HG02588 (cell line): ENCODE measurements at regions not wholly inside any gene's neighbourhood (a gene's known extent, or its start where the extent isn't known, plus 50 kb on each side); places are given as distances from the start of the nearest gene placed in this dataset.

Experiments
- ATAC-seq: cut with Tn5 transposase; IDR thresholded peaks from one replicate; pipeline ENCODE4 v1.9.1; 2021; ENCODE audit warnings: mild to moderate bottlenecking, moderate library complexity; ENCODE audit not compliant: unreplicated experiment

- no peak for ATAC-seq
Observed at GRCh38 chr13:99828123-99828522, 143.4 kb downstream of the ZIC5 start.

GRCh38 chr13:99827011-99827772, 144.4 kb downstream of the ZIC5 start:
- ATAC-seq = no peak

- no peak for ATAC-seq
Observed at GRCh38 chr13:99823961-99824360, 147.6 kb downstream of the ZIC5 start.

GRCh38 chr13:99822820-99823219, 148.7 kb downstream of the ZIC5 start:
- ATAC-seq = no peak

GRCh38 chr13:99821741-99822140, 149.8 kb downstream of the ZIC5 start:
- no peak for ATAC-seq

GRCh38 chr13:99819967-99820366, 151.6 kb downstream of the ZIC5 start:
- no peak for ATAC-seq

- no peak for ATAC-seq
Observed at GRCh38 chr13:99816321-99816720, 155.2 kb downstream of the ZIC5 start.

- no peak for ATAC-seq
Observed at GRCh38 chr13:99813336-99814095, 158.1 kb downstream of the ZIC5 start.

GRCh38 chr13:99812625-99813024, 158.9 kb downstream of the ZIC5 start:
- no peak for ATAC-seq

- no peak for ATAC-seq
Observed at GRCh38 chr13:99811067-99811700, 160.4 kb downstream of the ZIC5 start.

GRCh38 chr13:99809926-99810325, 161.6 kb downstream of the ZIC5 start:
- no peak for ATAC-seq

- ATAC-seq = no peak
Observed at GRCh38 chr13:99809496-99809895, 162.1 kb downstream of the ZIC5 start.

GRCh38 chr13:99808786-99809185, 162.8 kb downstream of the ZIC5 start:
- ATAC-seq = no peak

GRCh38 chr13:99806671-99807070, 164.9 kb downstream of the ZIC5 start:
- ATAC-seq = no peak

- ATAC-seq = no peak
Observed at GRCh38 chr13:99805361-99805760, 166.2 kb downstream of the ZIC5 start.

GRCh38 chr13:99803141-99803540, 168.4 kb downstream of the ZIC5 start:
- no peak for ATAC-seq

- ATAC-seq = no peak
Observed at GRCh38 chr13:99802416-99802815, 169.2 kb downstream of the ZIC5 start.

GRCh38 chr13:99800951-99801350, 170.6 kb downstream of the ZIC5 start:
- ATAC-seq = no peak

- ATAC-seq = no peak
Observed at GRCh38 chr13:99800011-99800410, 171.6 kb downstream of the ZIC5 start.

- ATAC-seq = no peak
Observed at GRCh38 chr13:99798756-99799155, 172.8 kb downstream of the ZIC5 start.

GRCh38 chr13:99797691-99798090, 173.9 kb downstream of the ZIC5 start:
- ATAC-seq = no peak
